Upper lobe of left lung (tissue), 4 donors: ENCODE measurements at regions not wholly inside any gene's neighbourhood (a gene's known extent, or its start where the extent isn't known, plus 50 kb on each side); places are given as distances from the start of the nearest gene placed in this dataset.

Source experiments
- CTCF ChIP-seq, 6 experiments: fragments of 450-650 bp in 4 of 6; fragments of 200-600 bp in 2 of 6; sonication (generic) in 2 of 6; IDR thresholded peaks; one replicate each; pipeline ENCODE4 v1.5.1; 2016 to 2019; ENCODE audit warnings: antibody characterized with exemption in 6 of 6
- EP300 ChIP-seq, 4 donors: sonication (generic); formaldehyde crosslinking; IDR thresholded peaks; one replicate each; pipeline ENCODE4 v1.5.1; 2017; ENCODE audit warnings: antibody characterized with exemption in 4 of 4, control low read depth in 2 of 4
- POLR2A ChIP-seq, 4 donors: fragments of 450-650 bp; IDR thresholded peaks; one replicate each; pipeline ENCODE4 v1.5.1; 2016 to 2017; ENCODE audit warnings: antibody characterized with exemption in 4 of 4, mild to moderate bottlenecking in 2 of 4
- POLR2AphosphoS5 ChIP-seq, 2 donors: sonication (generic); formaldehyde crosslinking; IDR thresholded peaks; one replicate each; pipeline ENCODE4 v1.5.1; 2017; ENCODE audit warnings: antibody characterized with exemption in 2 of 2

- TF ChIP-seq CTCF (IDR thresholded peaks at IDR 0.05) = no peak
- TF ChIP-seq POLR2A (IDR thresholded peaks at IDR 0.05) = no peak
- no peak for TF ChIP-seq EP300 (IDR thresholded peaks at IDR 0.05)
- TF ChIP-seq POLR2AphosphoS5 (IDR thresholded peaks at IDR 0.05) = no peak
Measured at GRCh38 chr15:95134431-95135110, 903.2 kb downstream of the MCTP2 start.
